GM19395 (cell line): ENCODE measurements at regions not wholly inside any gene's neighbourhood (a gene's known extent, or its start where the extent isn't known, plus 50 kb on each side); places are given as distances from the start of the nearest gene placed in this dataset.
A peak's percentile ranks its signal among the peaks of the same experiment; 100 is the strongest.

Experiments used
- ATAC-seq: cut with Tn5 transposase; IDR thresholded peaks from one replicate; pipeline ENCODE4 v1.9.1; 2021; ENCODE audit warnings: mild to moderate bottlenecking, moderate library complexity; ENCODE audit not compliant: unreplicated experiment

DNA sequence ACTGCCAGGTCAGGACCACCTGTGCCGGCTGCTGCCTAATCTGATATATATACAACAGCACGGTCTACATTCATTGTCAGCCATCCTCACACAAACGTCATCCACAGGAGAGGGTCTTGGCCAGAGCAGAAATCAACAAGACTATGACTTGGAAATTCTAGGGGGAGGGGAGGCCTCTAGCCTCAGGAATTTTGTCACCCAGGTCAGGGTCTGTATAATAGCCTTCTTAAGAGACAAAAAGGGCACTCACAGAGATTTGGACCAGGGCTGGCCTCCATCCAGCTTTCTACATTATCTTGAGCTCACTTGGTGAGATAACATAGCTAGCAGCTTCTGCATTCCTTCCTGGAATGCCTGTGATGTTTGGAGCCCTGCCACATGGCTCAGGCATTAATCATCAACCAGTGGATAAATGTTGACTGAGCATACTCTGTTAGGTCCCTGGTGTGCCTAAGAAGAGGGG is 50.4 kb upstream of the CTIF start:
- no peak for ATAC-seq

DNA sequence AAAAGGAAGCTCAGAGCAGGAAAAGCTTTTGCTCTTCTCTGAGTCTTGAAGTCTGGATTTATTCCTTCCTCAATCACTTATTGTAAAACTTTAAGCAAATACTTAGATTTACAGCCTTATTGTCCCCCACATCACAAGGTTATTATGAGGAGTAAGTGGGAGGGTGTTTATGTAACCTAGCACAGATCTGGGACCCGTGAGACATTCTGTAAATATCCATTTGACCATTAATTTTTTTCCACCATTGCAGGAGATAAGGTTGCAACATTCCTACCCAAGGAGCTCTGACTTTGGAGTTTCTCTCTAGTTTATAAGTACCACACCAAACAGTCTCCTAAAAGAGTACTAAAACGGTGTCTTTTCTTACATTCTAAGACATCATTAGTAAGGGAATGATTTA is 52.1 kb upstream of the CTIF start:
- no peak for ATAC-seq

DNA sequence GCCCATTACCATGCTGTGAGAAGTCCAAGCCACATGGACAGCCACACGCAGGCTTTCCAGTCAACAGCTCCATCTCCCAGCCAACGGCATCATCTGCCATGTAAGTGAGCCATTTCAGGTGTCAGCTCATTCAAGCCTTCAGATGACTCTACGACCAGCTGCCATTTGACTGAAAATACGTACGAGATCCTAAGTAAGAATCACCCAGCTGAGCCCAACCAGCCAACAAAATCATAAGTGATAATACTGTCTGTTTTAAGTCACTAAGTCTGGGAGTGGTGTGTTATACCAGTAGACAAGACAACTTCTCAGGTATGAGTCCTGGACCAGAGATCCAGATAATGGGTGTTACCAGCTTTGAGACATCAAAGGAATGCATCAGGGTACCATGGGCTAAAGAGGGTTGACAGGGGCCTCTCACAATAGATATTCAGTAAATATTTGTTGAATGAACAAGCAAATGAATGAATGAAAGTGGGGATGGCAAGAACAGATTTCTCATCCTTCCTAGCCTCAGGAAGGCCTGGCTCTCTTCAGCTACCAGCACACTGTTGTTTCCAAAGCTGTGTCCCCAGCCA is 52.9 kb upstream of the CTIF start:
- no peak for ATAC-seq

DNA sequence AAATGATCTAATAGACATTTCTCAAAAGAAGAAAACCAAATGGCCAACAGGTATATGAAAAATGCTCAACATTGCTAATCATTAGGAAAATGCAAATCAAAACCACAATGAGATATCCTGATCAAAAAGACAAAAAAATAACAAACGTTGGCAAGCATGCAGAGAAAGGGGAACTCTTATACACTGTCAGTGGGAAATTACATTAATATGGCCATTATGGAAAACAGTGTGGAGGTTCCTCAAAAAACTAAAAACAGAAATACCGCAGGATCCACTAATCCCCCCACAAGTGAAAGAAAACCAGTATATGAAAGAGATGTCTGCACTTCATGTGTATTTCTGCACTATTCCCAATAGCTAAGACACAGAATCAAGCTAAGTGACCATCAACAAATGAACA is 57.7 kb upstream of the CTIF start:
- no peak for ATAC-seq

DNA sequence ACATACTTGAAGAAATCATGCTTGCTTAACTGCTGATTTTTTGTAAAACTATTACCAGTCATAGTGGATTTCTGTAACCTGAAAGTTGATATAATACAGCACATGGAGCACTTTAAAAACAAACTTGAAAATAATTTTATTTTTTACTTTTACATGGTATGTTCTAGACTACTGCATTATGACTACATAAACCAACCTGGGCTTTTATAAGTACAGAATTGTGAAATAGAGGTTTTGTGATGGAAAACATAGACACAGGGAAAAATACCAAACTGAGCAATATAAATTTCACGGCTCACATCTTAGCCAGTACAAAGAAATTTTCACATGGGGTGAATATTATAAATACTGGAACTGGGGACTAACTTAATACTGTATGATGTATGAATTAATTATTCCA is 59.3 kb upstream of the CTIF start:
- ATAC-seq = no peak

DNA sequence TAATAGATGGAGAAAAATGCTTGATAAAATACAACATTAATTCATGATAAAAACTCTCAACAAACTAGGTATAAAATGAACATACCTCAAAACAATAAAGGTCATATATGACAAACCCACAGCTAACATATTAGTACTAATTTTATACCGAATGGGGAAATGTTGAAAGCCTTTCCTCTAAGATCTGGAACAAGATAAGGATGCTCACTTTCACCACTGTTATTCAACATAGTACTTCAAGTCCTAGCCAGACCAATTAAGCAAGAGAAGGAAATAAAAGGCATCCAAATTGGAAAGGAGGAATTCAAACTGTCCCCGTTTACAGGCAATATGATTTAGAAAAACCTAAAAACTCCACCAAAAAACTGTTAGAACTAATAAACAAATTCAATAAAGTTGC is 61.5 kb upstream of the CTIF start:
- no peak for ATAC-seq

DNA sequence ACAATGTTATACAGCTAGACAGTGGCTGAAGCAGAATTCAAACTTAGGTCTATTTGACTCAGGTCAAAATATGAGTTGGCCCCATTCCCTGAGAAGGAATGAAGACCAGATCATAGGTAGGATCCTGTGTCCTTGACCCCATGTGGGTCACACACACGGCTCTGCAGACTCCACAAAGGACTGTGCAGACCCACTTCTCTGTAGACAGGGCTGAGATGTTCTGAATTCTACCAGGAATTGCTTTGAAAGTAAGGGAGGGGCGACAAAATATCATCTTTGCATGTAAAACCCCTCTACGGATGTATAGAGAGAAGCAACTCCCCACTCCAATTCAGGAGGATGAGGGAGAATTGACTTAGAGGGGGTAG is 62.3 kb upstream of the CTIF start:
- no peak for ATAC-seq

DNA sequence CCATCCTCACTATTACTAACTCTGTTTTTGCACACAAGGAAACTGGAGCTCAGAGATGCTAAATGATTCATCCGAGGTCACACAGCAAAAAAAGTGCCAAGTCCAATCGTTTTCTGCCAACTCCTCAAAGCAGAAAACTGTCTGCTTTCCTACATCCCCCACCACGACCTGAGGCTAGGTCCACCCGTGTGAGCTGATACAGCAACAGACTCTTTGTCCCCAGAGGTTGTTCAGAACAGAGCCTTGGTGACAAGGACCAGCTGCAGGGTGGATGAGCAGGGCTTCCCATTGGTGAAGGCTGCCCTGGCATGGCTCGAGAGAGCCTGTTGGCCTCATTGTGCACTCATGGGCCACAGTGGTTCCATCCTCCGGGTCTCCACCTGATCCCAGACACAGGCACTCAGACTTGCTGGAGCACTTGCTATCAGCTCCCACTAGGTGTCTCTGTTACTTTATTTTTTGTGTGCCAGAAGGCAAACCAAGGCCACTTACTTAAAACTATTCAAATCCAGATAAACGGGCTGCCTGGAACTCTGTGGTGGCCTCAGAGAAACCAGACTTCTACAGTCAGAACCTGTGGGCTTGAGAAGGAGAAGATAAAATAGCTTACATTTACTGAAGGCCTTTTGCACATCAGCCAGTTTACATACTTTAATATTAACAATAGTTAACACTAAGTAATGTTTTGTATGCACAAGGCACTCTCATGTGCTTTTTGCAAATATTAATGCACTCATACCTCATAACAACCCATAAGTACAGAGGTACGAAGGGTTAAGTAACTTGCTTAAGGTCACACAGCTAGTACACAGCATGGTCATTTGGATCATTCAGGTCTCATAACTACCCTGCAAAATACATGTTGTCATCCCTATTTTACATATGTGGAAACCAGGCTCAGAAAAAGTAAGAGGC is 62.9 kb upstream of the CTIF start:
- ATAC-seq = peak; percentile 77

DNA sequence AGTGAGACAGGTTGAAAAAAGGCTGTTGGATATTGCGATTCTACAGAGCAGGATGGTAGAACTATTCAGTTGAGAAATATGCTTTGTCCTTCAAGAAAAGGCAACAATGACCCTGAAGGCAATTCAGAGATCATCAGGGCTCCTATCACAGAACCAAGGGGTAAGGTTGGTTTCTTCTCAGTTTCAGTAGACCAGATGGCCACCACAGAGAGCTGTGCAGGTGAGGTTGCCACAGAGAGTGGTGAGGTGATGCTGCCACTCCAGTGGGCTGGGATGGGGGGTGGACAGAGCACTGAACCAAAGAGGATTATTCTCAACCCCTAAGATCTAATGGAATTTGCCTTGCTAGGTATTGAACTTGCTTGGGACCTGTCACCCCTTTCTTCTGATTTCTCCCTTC is 64.6 kb upstream of the ZBTB7C start:
- no peak for ATAC-seq

DNA sequence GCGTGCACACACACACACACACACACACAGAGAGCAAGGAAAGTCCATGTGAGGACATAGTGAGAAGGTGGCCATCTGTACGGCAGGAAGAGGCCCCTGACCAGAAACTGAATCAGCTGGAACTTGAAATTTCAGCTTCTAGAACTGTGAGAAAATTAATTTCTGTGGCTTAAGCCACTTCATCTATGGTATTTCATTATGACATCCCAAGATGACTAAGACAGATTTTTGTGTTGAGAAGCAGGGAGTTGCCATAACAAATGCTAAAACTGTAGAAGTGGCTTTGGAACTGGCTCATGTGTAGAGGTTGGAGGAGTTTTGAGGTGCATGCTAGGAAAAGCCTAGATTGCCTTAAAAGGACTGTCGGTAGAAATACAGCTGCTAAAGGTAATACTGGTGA is 63.4 kb upstream of the ZBTB7C start:
- no peak for ATAC-seq

DNA sequence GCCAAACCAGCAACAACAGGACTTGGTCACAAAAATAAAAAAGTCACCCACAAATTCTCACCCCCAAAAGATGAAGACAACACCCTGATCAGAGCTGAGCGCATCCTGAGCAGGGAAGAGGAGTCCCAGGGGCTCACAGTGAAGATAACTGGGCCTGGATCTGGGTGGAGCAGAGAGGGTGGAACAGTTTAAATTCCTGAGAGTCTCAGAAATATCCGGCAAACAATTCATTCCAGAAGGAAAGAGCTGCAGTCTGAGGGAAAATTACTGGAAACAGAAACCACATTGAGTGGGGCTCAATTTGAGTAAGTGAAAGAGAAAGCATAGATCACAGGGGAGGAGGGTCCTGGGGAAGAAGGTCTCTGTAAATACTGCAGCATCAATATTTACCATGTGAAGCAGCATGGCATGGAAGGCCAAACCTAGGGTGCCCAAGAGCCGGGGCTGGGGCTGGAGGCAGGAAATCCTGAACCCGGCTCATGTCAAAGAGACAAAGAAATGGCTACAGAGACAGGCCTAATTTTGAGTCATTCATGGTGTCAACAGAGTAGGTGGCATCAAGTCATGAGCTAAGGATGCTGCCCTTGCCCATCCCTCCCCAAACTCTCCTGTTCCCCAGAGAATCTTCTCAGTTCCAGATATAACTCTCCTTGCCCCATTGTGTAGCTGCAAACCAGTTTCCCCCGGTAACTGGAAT is 61.4 kb upstream of the ZBTB7C start:
- ATAC-seq = no peak

DNA sequence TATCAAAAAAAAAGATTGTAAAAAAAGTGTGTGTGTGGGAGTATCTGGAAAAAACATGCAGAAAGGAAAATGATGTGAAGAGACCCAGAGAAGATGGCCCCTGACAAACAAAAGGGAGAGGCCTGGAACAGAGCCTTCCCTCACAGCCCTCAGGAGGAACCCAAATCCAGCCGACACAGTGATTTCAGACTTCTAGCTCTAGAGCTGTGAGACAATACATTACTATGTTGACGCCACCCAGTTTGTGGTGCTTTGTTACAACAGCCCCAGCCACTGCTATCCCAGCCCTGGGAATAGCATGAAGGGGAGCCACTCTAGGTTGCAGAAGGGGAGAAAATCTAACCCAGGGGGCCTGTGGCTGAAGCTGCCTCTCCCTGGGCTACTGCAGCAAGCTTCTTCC is 59.0 kb upstream of the ZBTB7C start:
- ATAC-seq = no peak

DNA sequence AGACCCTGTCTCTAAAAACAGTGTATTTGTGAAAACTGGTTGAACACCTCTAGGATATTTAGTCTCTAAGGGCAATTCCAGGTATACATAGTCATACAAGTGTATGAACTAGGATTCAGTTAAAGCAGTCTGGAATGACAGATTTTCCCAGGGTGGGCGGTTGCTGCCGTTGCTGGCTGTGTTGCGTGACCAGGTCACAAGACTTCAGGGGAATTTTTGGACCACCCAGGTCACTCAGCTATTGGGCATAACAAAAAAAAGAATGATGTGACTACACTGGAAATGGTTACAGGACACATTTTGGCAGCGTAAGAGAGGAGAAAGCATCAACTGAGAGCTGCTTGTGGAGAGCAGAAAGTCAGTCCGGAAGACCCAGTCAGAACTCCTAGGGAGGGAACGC is 58.0 kb upstream of the ZBTB7C start:
- ATAC-seq = no peak

DNA sequence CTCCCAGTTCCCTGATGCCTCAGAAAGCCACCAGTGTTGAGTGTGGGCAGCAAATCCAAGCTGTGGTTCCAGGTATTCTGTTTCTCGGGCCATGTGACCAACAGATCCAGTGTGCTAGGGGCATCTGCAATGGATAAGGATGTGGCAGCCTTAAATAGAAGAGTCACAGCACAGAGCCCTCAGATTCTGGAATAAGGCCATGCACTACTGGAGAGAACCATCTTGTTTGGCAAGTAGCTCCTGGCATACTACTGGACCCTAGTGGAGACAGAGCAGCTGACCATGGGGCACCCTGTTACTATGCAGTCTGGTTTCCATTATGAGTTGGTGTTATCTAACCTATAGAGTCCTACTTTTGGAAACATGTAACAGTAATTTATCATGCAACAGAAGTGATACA is 53.3 kb upstream of the ZBTB7C start:
- ATAC-seq = no peak

DNA sequence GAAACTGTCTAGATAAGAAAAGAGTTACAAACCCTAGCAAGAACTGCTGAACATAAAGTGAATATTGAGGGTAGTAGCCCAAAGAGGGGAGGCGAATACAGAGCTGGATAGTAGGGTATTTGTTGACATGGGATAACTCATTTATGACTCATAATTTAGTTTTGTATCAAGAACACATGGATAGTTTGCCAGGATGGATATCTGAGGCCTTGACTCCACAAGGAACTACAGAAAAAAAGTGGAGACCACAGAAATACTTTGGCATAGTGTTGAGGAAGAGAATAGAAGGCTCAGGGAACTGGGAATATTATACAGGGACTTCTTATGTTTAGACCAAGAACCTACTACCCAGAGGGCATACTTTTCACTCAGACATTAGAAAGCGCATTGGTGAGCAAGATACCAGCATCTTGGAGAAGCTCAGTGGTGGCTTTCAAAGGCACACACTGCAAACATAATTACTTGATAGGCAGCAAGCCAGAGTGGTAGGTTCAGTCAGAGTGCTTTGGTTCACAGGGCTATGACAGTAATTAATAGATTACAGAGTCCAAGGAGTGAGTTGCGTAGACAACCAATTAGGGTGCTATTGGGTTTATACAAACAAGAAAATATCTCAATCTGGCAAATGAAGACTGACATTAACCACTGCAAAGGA is 51.9 kb upstream of the ZBTB7C start:
- no peak for ATAC-seq

DNA sequence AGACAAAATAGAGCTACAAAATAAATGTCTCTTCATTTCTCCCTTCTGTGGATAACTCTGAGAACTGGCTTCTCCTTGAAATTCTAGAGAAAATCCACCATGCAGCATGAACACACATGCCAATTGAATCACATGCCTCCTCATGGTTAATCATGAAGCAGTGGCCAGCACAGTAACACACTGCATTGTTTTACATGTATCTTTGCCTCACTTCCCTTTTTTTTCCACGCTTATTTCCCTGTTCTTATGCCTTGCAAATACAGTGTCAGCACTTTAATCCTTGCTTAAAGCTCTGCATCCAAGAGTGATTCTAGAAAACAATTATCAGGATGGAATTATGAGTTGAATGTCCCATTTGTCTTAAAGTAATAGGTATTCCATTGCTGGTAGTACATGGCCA is 50.3 kb upstream of the ZBTB7C start:
- no peak for ATAC-seq

DNA sequence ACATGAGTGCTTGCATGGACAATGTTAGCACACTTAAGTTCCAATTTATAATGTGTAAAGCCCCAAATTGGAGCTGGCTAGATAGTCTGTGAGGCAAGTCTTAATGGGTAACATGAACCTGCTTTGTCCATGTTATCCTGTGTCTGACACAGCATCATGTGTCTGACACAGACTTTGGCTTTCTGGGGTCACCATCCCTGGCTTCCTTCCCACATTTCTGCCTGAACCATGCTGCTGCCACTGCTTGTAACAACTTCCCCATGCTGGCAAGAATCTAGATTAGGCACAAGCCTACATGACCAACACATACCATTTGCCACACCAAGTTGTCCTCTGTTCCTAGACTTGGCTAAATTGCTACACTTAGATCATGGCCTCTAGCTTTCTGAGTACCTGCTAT is 49.8 kb upstream of the ZBTB7C start:
- ATAC-seq = no peak
